ENCODE measurements at regions not wholly inside any gene's neighbourhood (a gene's known extent, or its start where the extent isn't known, plus 50 kb on each side); places are given as distances from the start of the nearest gene placed in this dataset.
A peak's percentile ranks its signal among the peaks of the same experiment; 100 is the strongest.

GRCh38 chr10:4650582-4650981 is 175.4 kb upstream of the AKR1E2 start:
- Mint-ChIP-seq H3K4me3 (no peak overlapping the region), H3K36me3 (ENCODE audit: insufficient read depth in 1 of 3, low read depth in 3 of 3) (no peaks in the 10 kb centered on the region), H3K27me3 (ENCODE audit: low read depth) (no peaks in the 10 kb centered on the region), H3K9me3 (no peaks in the 10 kb centered on the region), H3K4me1 (peaks cover 19 to 29% of the 10 kb centered on the region in 2 experiments), H3K27ac (0 out of 7 replicates have a peak overlapping the region, but pooled peaks of 1 of the 3 experiments have one; percentile 19)
- Histone ChIP-seq H3K79me1 (ENCODE audit: insufficient read depth, low read depth, low read length, poor library complexity, severe bottlenecking) (no peaks in the 10 kb centered on the region), H4K5ac (ENCODE audit: insufficient read length, low read depth, low read length) (no peak overlapping the region), H3T11ph (ENCODE audit: low read length) (no peak overlapping the region), H3K14ac (ENCODE audit: insufficient read depth, low read length) (no peak overlapping the region), H3K9ac (ENCODE audit: extremely low read depth, insufficient read length, low read length) (no peak overlapping the region), H2AK5ac (ENCODE audit: insufficient read length, low read length) (no peak overlapping the region), H4K8ac (replicated peaks; ENCODE audit: insufficient read length, low read depth, low read length) (no peak overlapping the region), H3K23me2 (ENCODE audit: insufficient read length, low read depth, low read length, poor library complexity, severe bottlenecking) (no peaks in the 10 kb centered on the region), H3K23ac (ENCODE audit: insufficient read length, low read depth, low read length) (no peak overlapping the region), H4K20me1 (ENCODE audit: control insufficient read depth, insufficient read depth, insufficient read length) (no peaks in the 10 kb centered on the region), H2BK12ac (ENCODE audit: insufficient read length, low read depth, low read length) (no peak overlapping the region), H3K56ac (ENCODE audit: insufficient read length, low read depth, low read length) (no peak overlapping the region), H2BK20ac (ENCODE audit: low read depth, low read length, poor library complexity, severe bottlenecking) (no peak overlapping the region), H2BK5ac (ENCODE audit: insufficient read length, low read length) (no peak overlapping the region), H3K27ac (ENCODE audit: insufficient read length, low read depth, low read length) (no peak overlapping the region), H2AFZ (ENCODE audit: low read length) (no peak overlapping the region), H4K91ac (ENCODE audit: insufficient read length, low read depth, low read length) (no peak overlapping the region), H3K4ac (ENCODE audit: low read depth, low read length) (no peak overlapping the region), H2BK120ac (ENCODE audit: low read depth, low read length, poor library complexity, severe bottlenecking) (no peak overlapping the region), H3K4me2 (ENCODE audit: insufficient read depth, insufficient read length, low read length) (no peak overlapping the region), H3K27me3 (ENCODE audit: insufficient read depth, low read length) (no peaks in the 10 kb centered on the region), H2BK15ac (ENCODE audit: low read depth, low read length) (no peak overlapping the region), H3K18ac (ENCODE audit: insufficient read length, low read depth, low read length) (no peak overlapping the region), H3K79me2 (ENCODE audit: insufficient read depth, low read length) (no peaks in the 10 kb centered on the region), H3K9me3 (ENCODE audit: control insufficient read depth, low read depth, low read length) (no peaks in the 10 kb centered on the region), H3K4me1 (ENCODE audit: insufficient read depth, low read length) (no peaks in the 10 kb centered on the region; the same call in 1 of the 2 replicates)
- TF ChIP-seq CTCF (conservative IDR thresholded peaks at IDR 0.05), result no peak
- no peak for DNase-seq
- WGBS (ENCODE audit: extremely low coverage, insufficient read length, low lambda C conversion rate), result no CpG with 5 or more reads among the region's 6 CpGs
